ENCODE measurements at regions not wholly inside any gene's neighbourhood (a gene's known extent, or its start where the extent isn't known, plus 50 kb on each side); places are given as distances from the start of the nearest gene placed in this dataset.

- intact Hi-C loops (cut with micrococcal nuclease), result no loop called here
- no peak for DNase-seq
Measured at GRCh38 chr14:82778601-82779000, 1244.9 kb upstream of the SEL1L start.

GRCh38 chr14:82779301-82779700 lies 1245.6 kb upstream of the SEL1L start:
- Mint-ChIP-seq H3K27ac (no peak overlapping the region), H3K4me3 (no peak overlapping the region)
- TF ChIP-seq CTCF (IDR thresholded peaks at IDR 0.05), result no peak

More at GRCh38 chr14:82778601-82779000, 1244.9 kb upstream of the SEL1L start:
- Histone ChIP-seq H3K4me1 (ENCODE audit: control insufficient read depth in 1 of 2, insufficient read depth in 2 of 2, low read length in 2 of 2) (no peaks in the 10 kb centered on the region), H3K27me3 (ENCODE audit: control insufficient read depth in 2 of 2, insufficient read depth in 2 of 2, low read length in 2 of 2) (no peaks in the 10 kb centered on the region), H4K20me1 (ENCODE audit: insufficient read depth, low read length) (no peaks in the 10 kb centered on the region), H2AFZ (ENCODE audit: insufficient read depth, low read depth, low read length, poor library complexity, severe bottlenecking) (no peak overlapping the region), H3K36me3 (replicated peaks in 1 of 2; ENCODE audit: control insufficient read depth in 1 of 2, insufficient read depth in 2 of 2, low read length in 2 of 2) (no peaks in the 10 kb centered on the region), H3K9ac (ENCODE audit: insufficient read depth, low read length, poor library complexity, severe bottlenecking) (no peak overlapping the region), H3K79me2 (ENCODE audit: insufficient read depth, low read length) (no peaks in the 10 kb centered on the region), H3K4me3 (replicated peaks in 1 of 3; ENCODE audit: low read depth in 2 of 3, low read length in 3 of 3) (no peak overlapping the region), H3K4me2 (replicated peaks; ENCODE audit: extremely low read depth, low read length, poor library complexity, severe bottlenecking) (no peak overlapping the region), H3K9me3 (replicated peaks in 1 of 2; ENCODE audit: control insufficient read depth in 1 of 2, insufficient read depth in 1 of 2, low read length in 2 of 2) (peaks cover 0 to 6% of the 10 kb centered on the region in 2 donors), H3K27ac (ENCODE audit: low read depth in 1 of 2, low read length in 2 of 2) (no peak overlapping the region)
- Mint-ChIP-seq H3K9me3 (peaks cover 0 to 9% (median 2%) of the 10 kb centered on the region in 7 donors), H3K36me3 (no peaks in the 10 kb centered on the region), H3K27ac (no peak overlapping the region), H3K27me3 (ENCODE audit: low read depth in 3 of 3) (no peaks in the 10 kb centered on the region), H3K4me3 (no peak overlapping the region), H3K4me1 (no peaks in the 10 kb centered on the region)
- TF ChIP-seq CTCF (IDR thresholded peaks at IDR 0.05), result no peak
- no CpG with 5 or more reads among the region's 3 CpGs for WGBS (ENCODE audit: insufficient coverage)

More at GRCh38 chr14:82779301-82779700, 1245.6 kb upstream of the SEL1L start:
- Histone ChIP-seq H3K27me3 (ENCODE audit: control insufficient read depth in 2 of 2, insufficient read depth in 2 of 2, low read length in 2 of 2) (no peaks in the 10 kb centered on the region), H4K20me1 (ENCODE audit: insufficient read depth, low read length) (no peaks in the 10 kb centered on the region), H3K9ac (ENCODE audit: insufficient read depth, low read length, poor library complexity, severe bottlenecking) (no peak overlapping the region), H3K4me3 (replicated peaks in 1 of 3; ENCODE audit: low read depth in 2 of 3, low read length in 3 of 3) (no peak overlapping the region), H3K36me3 (replicated peaks in 1 of 2; ENCODE audit: control insufficient read depth in 1 of 2, insufficient read depth in 2 of 2, low read length in 2 of 2) (no peaks in the 10 kb centered on the region), H3K4me2 (replicated peaks; ENCODE audit: extremely low read depth, low read length, poor library complexity, severe bottlenecking) (no peak overlapping the region), H3K4me1 (ENCODE audit: control insufficient read depth in 1 of 2, insufficient read depth in 2 of 2, low read length in 2 of 2) (no peaks in the 10 kb centered on the region), H3K27ac (ENCODE audit: low read depth in 1 of 2, low read length in 2 of 2) (no peak overlapping the region), H2AFZ (ENCODE audit: insufficient read depth, low read depth, low read length, poor library complexity, severe bottlenecking) (no peak overlapping the region), H3K79me2 (ENCODE audit: insufficient read depth, low read length) (no peaks in the 10 kb centered on the region), H3K9me3 (replicated peaks in 1 of 2; ENCODE audit: control insufficient read depth in 1 of 2, insufficient read depth in 1 of 2, low read length in 2 of 2) (peaks cover 0 to 6% of the 10 kb centered on the region in 2 donors)
- Mint-ChIP-seq H3K27me3 (ENCODE audit: low read depth in 3 of 3) (no peaks in the 10 kb centered on the region), H3K4me1 (no peaks in the 10 kb centered on the region), H3K9me3 (peaks cover 0 to 9% (median 2%) of the 10 kb centered on the region in 7 donors), H3K36me3 (no peaks in the 10 kb centered on the region)
- intact Hi-C loops (cut with micrococcal nuclease), result no loop called here
- 67% methylated on average over 1 of the region's 4 CpGs for WGBS (ENCODE audit: insufficient coverage)
- DNase-seq, result no peak

Data from CD14-positive monocyte (primary cell).